22Rv1 (cell line): ENCODE measurements at regions not wholly inside any gene's neighbourhood (a gene's known extent, or its start where the extent isn't known, plus 50 kb on each side); places are given as distances from the start of the nearest gene placed in this dataset.

ENCODE experiments used
- H3K27ac ChIP-seq: fragments of 450-650 bp; 2 replicates; pipeline ENCODE4 v1.5.1; 2017
- CTCF ChIP-seq: fragments of 450-650 bp; IDR thresholded peaks from 2 replicates; pipeline ENCODE4 v1.5.1; 2017; ENCODE audit warnings: mild to moderate bottlenecking
- ZFX ChIP-seq: fragments of 450-650 bp; IDR thresholded peaks from 2 replicates; pipeline ENCODE4 v1.6.1; 2017; ENCODE audit warnings: antibody characterized with exemption, borderline replicate concordance

GRCh38 chr21:26412885-26413284 lies 160.2 kb downstream of the CYYR1 start:
- H3K27ac ChIP-seq = no peak overlapping the region
- no peak for TF ChIP-seq ZFX
- no peak for TF ChIP-seq CTCF

- TF ChIP-seq ZFX = no peak
- H3K27ac ChIP-seq = no peak overlapping the region
Measured at GRCh38 chr21:26409735-26410134, 163.4 kb downstream of the CYYR1 start.

- no peak for TF ChIP-seq ZFX
- TF ChIP-seq CTCF = no peak
- no peak overlapping the region for H3K27ac ChIP-seq
Measured at GRCh38 chr21:26408511-26408910, 164.6 kb downstream of the CYYR1 start.

- no peak overlapping the region for H3K27ac ChIP-seq
- TF ChIP-seq CTCF (no peak), ZFX (no peak)
Measured at GRCh38 chr21:26406526-26406925, 166.6 kb downstream of the CYYR1 start.

- no peak overlapping the region for H3K27ac ChIP-seq
Measured at GRCh38 chr21:26405735-26406361, 167.2 kb downstream of the CYYR1 start.

GRCh38 chr21:26405071-26405470 lies 168.0 kb downstream of the CYYR1 start:
- TF ChIP-seq ZFX (no peak), CTCF (no peak)
- no peak overlapping the region for H3K27ac ChIP-seq

More at GRCh38 chr21:26405735-26406361, 167.2 kb downstream of the CYYR1 start:
- TF ChIP-seq ZFX (no peak), CTCF (no peak)

GRCh38 chr21:26404288-26404687 lies 168.8 kb downstream of the CYYR1 start:
- no peak for TF ChIP-seq ZFX
- TF ChIP-seq CTCF = no peak
- no peak overlapping the region for H3K27ac ChIP-seq

- H3K27ac ChIP-seq = no peak overlapping the region
- TF ChIP-seq CTCF (no peak), ZFX (no peak)
Measured at GRCh38 chr21:26403321-26403720, 169.8 kb downstream of the CYYR1 start.
